ENCODE measurements at regions not wholly inside any gene's neighbourhood (a gene's known extent, or its start where the extent isn't known, plus 50 kb on each side); places are given as distances from the start of the nearest gene placed in this dataset.
"Not testable (repeated sequence)": the region's sequence is repeated elsewhere in the genome, so short reads cannot be mapped to it uniquely, and the experiment has no call there.

- TF ChIP-seq CTCF (conservative IDR thresholded peaks at IDR 0.05; ENCODE audit: low read depth, low read length); EZH2 (IDR thresholded peaks at IDR 0.05; ENCODE audit: low read length, unreplicated experiment); EZH2phosphoT487 (IDR thresholded peaks at IDR 0.05; ENCODE audit: borderline replicate concordance, low read length): not testable (repeated sequence)
Observed at GRCh38 chr14:105592646-105593045, 66.3 kb downstream of the TMEM121 start.
